ENCODE measurements at regions not wholly inside any gene's neighbourhood (a gene's known extent, or its start where the extent isn't known, plus 50 kb on each side); places are given as distances from the start of the nearest gene placed in this dataset.

GRCh38 chr7:118029826-118030422 lies 154.0 kb upstream of the LSM8 start:
- Histone ChIP-seq H3K4me3 (no peak overlapping the region), H3K27ac (no peak overlapping the region), H3K4me1 (no peaks in the 10 kb centered on the region), H3K4me2 (no peak overlapping the region), H3K9me3 (no peaks in the 10 kb centered on the region)
- ChIA-PET POLR2A (no interaction called here), CTCF (interaction anchor here (0.7 kb wide), 1 partner anchor 279 kb away, joined by 3 read pairs; no protein-coding TSS in a partner anchor)
- DNase-seq (ENCODE audit: low read depth in 1 of 2, low spot score in 1 of 2) (no peak), ATAC-seq (no peak), FAIRE-seq (no peak)
- WGBS (ENCODE audit: missing lambda C conversion rate) = 27% methylated on average over 6 of the region's 6 CpGs
- TF ChIP-seq HOXA7 (CRISPR knock-in tag; IDR thresholded peaks at IDR 0.05) (no peak), ZNF302 (CRISPR knock-in tag; IDR thresholded peaks at IDR 0.05) (no peak), POLR2A (IDR thresholded peaks at IDR 0.05; ENCODE audit: low read length) (no peak), EHMT2 (IDR thresholded peaks at IDR 0.05; ENCODE audit: low read depth) (no peak), JUNB (IDR thresholded peaks at IDR 0.05) (no peak), HMGXB4 (CRISPR knock-in tag; IDR thresholded peaks at IDR 0.05; ENCODE audit: borderline replicate concordance) (no peak), CEBPB (IDR thresholded peaks at IDR 0.05) (no peak), GATA3 (IDR thresholded peaks at IDR 0.05; ENCODE audit: borderline replicate concordance) (no peak), HOXB13 (CRISPR knock-in tag; IDR thresholded peaks at IDR 0.05; ENCODE audit: low read depth) (no peak), RNF2 (IDR thresholded peaks at IDR 0.05; ENCODE audit: borderline replicate concordance, low read depth) (no peak), TP53 (CRISPR knock-in tag; IDR thresholded peaks at IDR 0.05) (no peak), FOXS1 (CRISPR knock-in tag; IDR thresholded peaks at IDR 0.05) (no peak)
- TF ChIP-seq, protein P1, sequence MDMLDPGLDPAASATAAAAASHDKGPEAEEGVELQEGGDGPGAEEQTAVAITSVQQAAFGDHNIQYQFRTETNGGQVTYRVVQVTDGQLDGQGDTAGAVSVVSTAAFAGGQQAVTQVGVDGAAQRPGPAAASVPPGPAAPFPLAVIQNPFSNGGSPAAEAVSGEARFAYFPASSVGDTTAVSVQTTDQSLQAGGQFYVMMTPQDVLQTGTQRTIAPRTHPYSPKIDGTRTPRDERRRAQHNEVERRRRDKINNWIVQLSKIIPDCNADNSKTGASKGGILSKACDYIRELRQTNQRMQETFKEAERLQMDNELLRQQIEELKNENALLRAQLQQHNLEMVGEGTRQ (IDR thresholded peaks at IDR 0.05) = no peak
- TF ChIP-seq, protein P2, sequence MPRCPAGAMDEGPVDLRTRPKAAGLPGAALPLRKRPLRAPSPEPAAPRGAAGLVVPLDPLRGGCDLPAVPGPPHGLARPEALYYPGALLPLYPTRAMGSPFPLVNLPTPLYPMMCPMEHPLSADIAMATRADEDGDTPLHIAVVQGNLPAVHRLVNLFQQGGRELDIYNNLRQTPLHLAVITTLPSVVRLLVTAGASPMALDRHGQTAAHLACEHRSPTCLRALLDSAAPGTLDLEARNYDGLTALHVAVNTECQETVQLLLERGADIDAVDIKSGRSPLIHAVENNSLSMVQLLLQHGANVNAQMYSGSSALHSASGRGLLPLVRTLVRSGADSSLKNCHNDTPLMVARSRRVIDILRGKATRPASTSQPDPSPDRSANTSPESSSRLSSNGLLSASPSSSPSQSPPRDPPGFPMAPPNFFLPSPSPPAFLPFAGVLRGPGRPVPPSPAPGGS (IDR thresholded peaks at IDR 0.05) = no peak

GRCh38 chr7:118033273-118033672 lies 150.7 kb upstream of the LSM8 start:
- ChIA-PET POLR2A (no interaction called here), CTCF (no interaction called here)
- no peaks in the 10 kb centered on the region for H3K4me1 ChIP-seq
- H3K9me3 ChIP-seq = no peaks in the 10 kb centered on the region
- TF ChIP-seq RCOR1 (IDR thresholded peaks at IDR 0.05; ENCODE audit: low read depth, low read length) = no peak
- no peak for TF ChIP-seq CBX8 (IDR thresholded peaks at IDR 0.05)
- no peak for TF ChIP-seq TFCP2L1 (CRISPR knock-in tag; IDR thresholded peaks at IDR 0.05)
- no peak for TF ChIP-seq CHD2 (IDR thresholded peaks at IDR 0.05; ENCODE audit: low read length, partially characterized antibody)
- ATAC-seq (no peak), DNase-seq (ENCODE audit: low read depth in 1 of 2, low spot score in 1 of 2) (no peak), FAIRE-seq (no peak)
- no peak overlapping the region for H3K4me3 ChIP-seq
- no peak overlapping the region for H3K4me2 ChIP-seq
- no peak overlapping the region for H3K27ac ChIP-seq
- WGBS (ENCODE audit: missing lambda C conversion rate) = 4% methylated on average over 1 of the region's 1 CpG

GRCh38 chr7:118039963-118040489 lies 143.9 kb upstream of the LSM8 start:
- H3K4me3 ChIP-seq = no peak overlapping the region
- ChIA-PET POLR2A (no interaction called here), CTCF (no interaction called here)
- TF ChIP-seq ZNF302 (CRISPR knock-in tag; IDR thresholded peaks at IDR 0.05) = no peak
- no peak for TF ChIP-seq E2F6 (IDR thresholded peaks at IDR 0.05; ENCODE audit: borderline replicate concordance, low read depth)
- TF ChIP-seq CEBPB (IDR thresholded peaks at IDR 0.05) = no peak
- TF ChIP-seq, protein P3, sequence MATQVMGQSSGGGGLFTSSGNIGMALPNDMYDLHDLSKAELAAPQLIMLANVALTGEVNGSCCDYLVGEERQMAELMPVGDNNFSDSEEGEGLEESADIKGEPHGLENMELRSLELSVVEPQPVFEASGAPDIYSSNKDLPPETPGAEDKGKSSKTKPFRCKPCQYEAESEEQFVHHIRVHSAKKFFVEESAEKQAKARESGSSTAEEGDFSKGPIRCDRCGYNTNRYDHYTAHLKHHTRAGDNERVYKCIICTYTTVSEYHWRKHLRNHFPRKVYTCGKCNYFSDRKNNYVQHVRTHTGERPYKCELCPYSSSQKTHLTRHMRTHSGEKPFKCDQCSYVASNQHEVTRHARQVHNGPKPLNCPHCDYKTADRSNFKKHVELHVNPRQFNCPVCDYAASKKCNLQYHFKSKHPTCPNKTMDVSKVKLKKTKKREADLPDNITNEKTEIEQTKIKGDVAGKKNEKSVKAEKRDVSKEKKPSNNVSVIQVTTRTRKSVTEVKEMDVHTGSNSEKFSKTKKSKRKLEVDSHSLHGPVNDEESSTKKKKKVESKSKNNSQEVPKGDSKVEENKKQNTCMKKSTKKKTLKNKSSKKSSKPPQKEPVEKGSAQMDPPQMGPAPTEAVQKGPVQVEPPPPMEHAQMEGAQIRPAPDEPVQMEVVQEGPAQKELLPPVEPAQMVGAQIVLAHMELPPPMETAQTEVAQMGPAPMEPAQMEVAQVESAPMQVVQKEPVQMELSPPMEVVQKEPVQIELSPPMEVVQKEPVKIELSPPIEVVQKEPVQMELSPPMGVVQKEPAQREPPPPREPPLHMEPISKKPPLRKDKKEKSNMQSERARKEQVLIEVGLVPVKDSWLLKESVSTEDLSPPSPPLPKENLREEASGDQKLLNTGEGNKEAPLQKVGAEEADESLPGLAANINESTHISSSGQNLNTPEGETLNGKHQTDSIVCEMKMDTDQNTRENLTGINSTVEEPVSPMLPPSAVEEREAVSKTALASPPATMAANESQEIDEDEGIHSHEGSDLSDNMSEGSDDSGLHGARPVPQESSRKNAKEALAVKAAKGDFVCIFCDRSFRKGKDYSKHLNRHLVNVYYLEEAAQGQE (IDR thresholded peaks at IDR 0.05) = peak; percentile 37; the same call in 1 of the 2 replicates
- H3K27ac ChIP-seq = no peak overlapping the region
- H3K4me2 ChIP-seq = no peak overlapping the region
- DNase-seq (ENCODE audit: low read depth in 1 of 2, low spot score in 1 of 2) (no peak), FAIRE-seq (no peak), ATAC-seq (no peak)
- no peaks in the 10 kb centered on the region for H3K4me1 ChIP-seq
- H3K9me3 ChIP-seq = no peaks in the 10 kb centered on the region

Data from A549 (cell line).